ENCODE measurements at regions not wholly inside any gene's neighbourhood (a gene's known extent, or its start where the extent isn't known, plus 50 kb on each side); places are given as distances from the start of the nearest gene placed in this dataset.

- TF ChIP-seq CTCF (IDR thresholded peaks at IDR 0.05; ENCODE audit: insufficient read depth, low read length) (no peak), GABPA (IDR thresholded peaks at IDR 0.05; ENCODE audit: low read depth) (no peak), POLR2AphosphoS5 (IDR thresholded peaks at IDR 0.05; ENCODE audit: low read depth) (no peak)
- TF ChIP-seq, protein P1, sequence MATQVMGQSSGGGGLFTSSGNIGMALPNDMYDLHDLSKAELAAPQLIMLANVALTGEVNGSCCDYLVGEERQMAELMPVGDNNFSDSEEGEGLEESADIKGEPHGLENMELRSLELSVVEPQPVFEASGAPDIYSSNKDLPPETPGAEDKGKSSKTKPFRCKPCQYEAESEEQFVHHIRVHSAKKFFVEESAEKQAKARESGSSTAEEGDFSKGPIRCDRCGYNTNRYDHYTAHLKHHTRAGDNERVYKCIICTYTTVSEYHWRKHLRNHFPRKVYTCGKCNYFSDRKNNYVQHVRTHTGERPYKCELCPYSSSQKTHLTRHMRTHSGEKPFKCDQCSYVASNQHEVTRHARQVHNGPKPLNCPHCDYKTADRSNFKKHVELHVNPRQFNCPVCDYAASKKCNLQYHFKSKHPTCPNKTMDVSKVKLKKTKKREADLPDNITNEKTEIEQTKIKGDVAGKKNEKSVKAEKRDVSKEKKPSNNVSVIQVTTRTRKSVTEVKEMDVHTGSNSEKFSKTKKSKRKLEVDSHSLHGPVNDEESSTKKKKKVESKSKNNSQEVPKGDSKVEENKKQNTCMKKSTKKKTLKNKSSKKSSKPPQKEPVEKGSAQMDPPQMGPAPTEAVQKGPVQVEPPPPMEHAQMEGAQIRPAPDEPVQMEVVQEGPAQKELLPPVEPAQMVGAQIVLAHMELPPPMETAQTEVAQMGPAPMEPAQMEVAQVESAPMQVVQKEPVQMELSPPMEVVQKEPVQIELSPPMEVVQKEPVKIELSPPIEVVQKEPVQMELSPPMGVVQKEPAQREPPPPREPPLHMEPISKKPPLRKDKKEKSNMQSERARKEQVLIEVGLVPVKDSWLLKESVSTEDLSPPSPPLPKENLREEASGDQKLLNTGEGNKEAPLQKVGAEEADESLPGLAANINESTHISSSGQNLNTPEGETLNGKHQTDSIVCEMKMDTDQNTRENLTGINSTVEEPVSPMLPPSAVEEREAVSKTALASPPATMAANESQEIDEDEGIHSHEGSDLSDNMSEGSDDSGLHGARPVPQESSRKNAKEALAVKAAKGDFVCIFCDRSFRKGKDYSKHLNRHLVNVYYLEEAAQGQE (IDR thresholded peaks at IDR 0.05; ENCODE audit: insufficient replicate concordance, low read depth): no peak
These were observed 97.5 kb upstream of the CD82 start for GRCh38 chr11:44467931-44468330.

Data from HL-60 (cell line).